ENCODE measurements at regions not wholly inside any gene's neighbourhood (a gene's known extent, or its start where the extent isn't known, plus 50 kb on each side); places are given as distances from the start of the nearest gene placed in this dataset.

DNA sequence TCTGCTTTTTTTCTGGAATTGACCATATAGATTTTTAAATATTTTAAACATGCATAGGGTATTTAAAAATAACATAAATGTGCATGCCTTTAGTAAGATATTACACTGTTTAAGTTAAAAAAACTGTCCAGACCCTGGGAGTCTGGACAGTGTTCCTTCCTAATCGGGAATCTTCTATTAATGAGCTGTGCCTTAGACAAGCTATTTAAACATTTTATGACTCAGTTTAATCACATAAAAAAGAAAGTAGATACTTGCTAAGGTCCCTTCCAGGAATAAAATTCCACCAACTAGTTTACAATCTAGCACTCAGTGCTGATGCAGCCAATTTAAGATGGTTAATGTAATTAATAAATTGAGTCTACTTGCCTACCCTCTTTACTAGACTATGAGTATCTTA lies 140.4 kb upstream of the DPH6 start:
- TF ChIP-seq, protein P1, sequence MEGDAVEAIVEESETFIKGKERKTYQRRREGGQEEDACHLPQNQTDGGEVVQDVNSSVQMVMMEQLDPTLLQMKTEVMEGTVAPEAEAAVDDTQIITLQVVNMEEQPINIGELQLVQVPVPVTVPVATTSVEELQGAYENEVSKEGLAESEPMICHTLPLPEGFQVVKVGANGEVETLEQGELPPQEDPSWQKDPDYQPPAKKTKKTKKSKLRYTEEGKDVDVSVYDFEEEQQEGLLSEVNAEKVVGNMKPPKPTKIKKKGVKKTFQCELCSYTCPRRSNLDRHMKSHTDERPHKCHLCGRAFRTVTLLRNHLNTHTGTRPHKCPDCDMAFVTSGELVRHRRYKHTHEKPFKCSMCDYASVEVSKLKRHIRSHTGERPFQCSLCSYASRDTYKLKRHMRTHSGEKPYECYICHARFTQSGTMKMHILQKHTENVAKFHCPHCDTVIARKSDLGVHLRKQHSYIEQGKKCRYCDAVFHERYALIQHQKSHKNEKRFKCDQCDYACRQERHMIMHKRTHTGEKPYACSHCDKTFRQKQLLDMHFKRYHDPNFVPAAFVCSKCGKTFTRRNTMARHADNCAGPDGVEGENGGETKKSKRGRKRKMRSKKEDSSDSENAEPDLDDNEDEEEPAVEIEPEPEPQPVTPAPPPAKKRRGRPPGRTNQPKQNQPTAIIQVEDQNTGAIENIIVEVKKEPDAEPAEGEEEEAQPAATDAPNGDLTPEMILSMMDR (IDR thresholded peaks at IDR 0.05), result no peak
- no peak for TF ChIP-seq ZFX (IDR thresholded peaks at IDR 0.05; ENCODE audit: borderline replicate concordance)
- H3K27ac ChIP-seq, result no peak overlapping the region

DNA sequence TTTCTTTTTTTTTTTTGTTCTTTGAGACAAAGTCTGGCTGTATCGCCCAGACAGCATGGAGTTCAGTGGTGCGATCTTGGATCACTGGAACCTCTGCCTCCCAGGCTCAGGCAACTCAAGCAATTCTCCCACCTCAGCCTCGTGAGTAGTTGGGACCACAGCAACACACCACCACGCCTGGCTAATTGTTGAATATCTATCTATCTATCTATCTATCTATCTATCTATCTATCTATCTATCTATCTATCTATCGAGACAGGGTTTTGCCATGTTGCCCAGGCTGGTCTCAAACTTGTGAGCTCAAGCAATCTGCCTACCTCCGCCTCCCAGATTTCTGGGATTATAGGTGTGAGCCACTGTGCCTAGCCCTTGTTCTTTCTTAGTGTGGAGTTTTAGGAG lies 143.3 kb upstream of the DPH6 start:
- no peak overlapping the region for H3K27ac ChIP-seq
- no peak for TF ChIP-seq ZFX (IDR thresholded peaks at IDR 0.05; ENCODE audit: borderline replicate concordance)
- TF ChIP-seq, protein P1 (IDR thresholded peaks at IDR 0.05), result no peak

DNA sequence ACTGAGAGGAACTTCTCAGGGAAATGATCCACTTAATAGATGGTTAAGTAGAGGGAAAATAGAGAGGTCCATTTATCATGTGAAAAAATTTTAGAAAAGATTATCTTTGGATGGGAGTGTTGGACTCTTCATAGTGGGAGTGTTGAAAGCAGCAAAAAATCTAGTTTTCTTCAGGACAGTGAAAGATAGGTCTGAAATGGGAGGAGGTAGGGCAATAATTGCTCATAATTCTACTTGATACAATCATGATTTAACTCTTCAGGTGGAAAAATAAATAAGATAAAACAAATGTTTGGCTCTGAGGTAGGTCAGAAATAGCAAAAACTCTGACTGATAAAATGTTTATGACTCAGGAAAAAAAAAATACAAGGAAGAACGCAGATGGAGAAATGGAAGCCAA lies 144.1 kb upstream of the DPH6 start:
- TF ChIP-seq ZFX (IDR thresholded peaks at IDR 0.05; ENCODE audit: borderline replicate concordance), result no peak
- TF ChIP-seq, protein P1 (IDR thresholded peaks at IDR 0.05), result no peak
- no peak overlapping the region for H3K27ac ChIP-seq

- H3K27ac ChIP-seq, result no peak overlapping the region
- TF ChIP-seq, protein P1 (IDR thresholded peaks at IDR 0.05), result no peak
- TF ChIP-seq ZFX (IDR thresholded peaks at IDR 0.05; ENCODE audit: borderline replicate concordance), result no peak
These were observed 144.7 kb upstream of the DPH6 start for GRCh38 chr15:35690698-35691116.

GRCh38 chr15:35691173-35691761 lies 145.3 kb upstream of the DPH6 start:
- H3K27ac ChIP-seq, result no peak overlapping the region
- no peak for TF ChIP-seq ZFX (IDR thresholded peaks at IDR 0.05; ENCODE audit: borderline replicate concordance)
- TF ChIP-seq, protein P1 (IDR thresholded peaks at IDR 0.05), result no peak

- TF ChIP-seq, protein P1 (IDR thresholded peaks at IDR 0.05), result no peak
- TF ChIP-seq ZFX (IDR thresholded peaks at IDR 0.05; ENCODE audit: borderline replicate concordance), result no peak
- no peak overlapping the region for H3K27ac ChIP-seq
These were observed 146.2 kb upstream of the DPH6 start for GRCh38 chr15:35691891-35692867.

DNA sequence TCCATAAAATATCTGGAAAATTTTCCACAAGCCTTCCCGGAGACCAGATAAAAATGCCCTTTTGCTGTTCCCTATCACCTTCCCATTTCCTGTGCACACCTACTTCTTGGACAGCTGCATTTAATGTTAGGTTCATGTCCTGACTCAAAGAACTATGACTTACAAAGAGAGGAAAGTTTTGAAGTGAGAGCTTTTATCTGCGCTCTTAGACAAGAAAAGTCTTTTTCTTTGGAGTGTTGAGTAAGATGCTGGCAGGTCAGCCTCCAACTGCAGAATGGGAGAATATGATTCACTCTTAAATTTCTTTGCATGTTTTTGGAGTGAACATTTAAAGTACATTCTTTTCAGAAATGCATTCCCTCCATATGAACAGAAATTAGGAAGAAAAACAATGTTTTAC lies 147.3 kb upstream of the DPH6 start:
- H3K27ac ChIP-seq, result no peak overlapping the region
- no peak for TF ChIP-seq ZFX (IDR thresholded peaks at IDR 0.05; ENCODE audit: borderline replicate concordance)
- TF ChIP-seq, protein P1 (IDR thresholded peaks at IDR 0.05), result no peak

All from 22Rv1 (cell line).